ENCODE measurements at regions not wholly inside any gene's neighbourhood (a gene's known extent, or its start where the extent isn't known, plus 50 kb on each side); places are given as distances from the start of the nearest gene placed in this dataset.

DNA sequence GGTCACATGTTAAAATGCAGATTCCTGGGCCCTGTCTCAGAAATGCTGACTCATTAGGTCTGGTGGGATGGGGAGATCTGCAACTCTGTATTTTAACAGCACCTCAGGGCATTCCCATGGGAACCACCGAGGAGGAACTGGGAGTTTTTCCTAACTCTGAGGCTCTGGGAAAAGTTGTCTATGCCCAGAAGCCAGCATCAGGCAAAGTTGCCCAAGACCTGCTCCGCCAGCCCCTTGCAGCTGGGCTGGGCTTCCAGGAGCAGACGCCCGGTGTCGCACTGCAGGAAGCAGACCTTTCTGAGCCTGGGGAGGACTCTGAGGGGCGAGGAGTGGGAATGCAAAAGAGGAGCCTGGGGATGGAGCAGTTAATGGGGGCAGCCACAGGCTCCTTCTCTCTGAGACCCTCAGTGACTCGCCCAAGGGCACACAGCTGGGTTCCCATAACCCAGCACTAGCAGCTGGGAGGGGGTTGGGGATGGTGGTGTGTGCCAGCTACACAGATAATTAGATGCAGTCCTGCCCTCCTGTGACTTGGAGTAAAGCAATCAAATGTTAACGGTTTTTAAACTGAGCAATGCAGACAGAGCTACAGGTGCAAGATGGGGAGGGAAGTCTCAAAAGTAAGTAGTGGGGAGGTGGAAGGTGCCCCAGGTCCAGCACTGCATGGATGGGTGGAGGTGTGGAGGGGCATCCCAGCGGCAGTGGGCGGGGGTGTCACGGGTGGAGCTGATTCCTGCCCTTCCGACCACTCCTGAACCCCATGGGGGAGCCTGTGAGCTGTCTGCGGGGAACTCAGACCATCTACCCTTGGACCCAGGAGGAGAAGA is 100.4 kb downstream of the LSM3 start:
- TF ChIP-seq, protein P1, sequence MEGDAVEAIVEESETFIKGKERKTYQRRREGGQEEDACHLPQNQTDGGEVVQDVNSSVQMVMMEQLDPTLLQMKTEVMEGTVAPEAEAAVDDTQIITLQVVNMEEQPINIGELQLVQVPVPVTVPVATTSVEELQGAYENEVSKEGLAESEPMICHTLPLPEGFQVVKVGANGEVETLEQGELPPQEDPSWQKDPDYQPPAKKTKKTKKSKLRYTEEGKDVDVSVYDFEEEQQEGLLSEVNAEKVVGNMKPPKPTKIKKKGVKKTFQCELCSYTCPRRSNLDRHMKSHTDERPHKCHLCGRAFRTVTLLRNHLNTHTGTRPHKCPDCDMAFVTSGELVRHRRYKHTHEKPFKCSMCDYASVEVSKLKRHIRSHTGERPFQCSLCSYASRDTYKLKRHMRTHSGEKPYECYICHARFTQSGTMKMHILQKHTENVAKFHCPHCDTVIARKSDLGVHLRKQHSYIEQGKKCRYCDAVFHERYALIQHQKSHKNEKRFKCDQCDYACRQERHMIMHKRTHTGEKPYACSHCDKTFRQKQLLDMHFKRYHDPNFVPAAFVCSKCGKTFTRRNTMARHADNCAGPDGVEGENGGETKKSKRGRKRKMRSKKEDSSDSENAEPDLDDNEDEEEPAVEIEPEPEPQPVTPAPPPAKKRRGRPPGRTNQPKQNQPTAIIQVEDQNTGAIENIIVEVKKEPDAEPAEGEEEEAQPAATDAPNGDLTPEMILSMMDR (IDR thresholded peaks at IDR 0.05) = peak; percentile 13
- Mint-ChIP-seq H3K27me3 (ENCODE audit: unreplicated experiment) (no peaks in the 10 kb centered on the region), H3K4me3 (ENCODE audit: unreplicated experiment) (no peak overlapping the region), H3K36me3 (ENCODE audit: unreplicated experiment) (no peaks in the 10 kb centered on the region), H3K4me1 (ENCODE audit: unreplicated experiment) (peaks cover 18% of the 10 kb centered on the region), H3K9me3 (ENCODE audit: unreplicated experiment) (peaks cover 3% of the 10 kb centered on the region), H3K27ac (ENCODE audit: unreplicated experiment) (no peak overlapping the region)
- no peak for DNase-seq (ENCODE audit: extremely low spot score, unreplicated experiment)

DNA sequence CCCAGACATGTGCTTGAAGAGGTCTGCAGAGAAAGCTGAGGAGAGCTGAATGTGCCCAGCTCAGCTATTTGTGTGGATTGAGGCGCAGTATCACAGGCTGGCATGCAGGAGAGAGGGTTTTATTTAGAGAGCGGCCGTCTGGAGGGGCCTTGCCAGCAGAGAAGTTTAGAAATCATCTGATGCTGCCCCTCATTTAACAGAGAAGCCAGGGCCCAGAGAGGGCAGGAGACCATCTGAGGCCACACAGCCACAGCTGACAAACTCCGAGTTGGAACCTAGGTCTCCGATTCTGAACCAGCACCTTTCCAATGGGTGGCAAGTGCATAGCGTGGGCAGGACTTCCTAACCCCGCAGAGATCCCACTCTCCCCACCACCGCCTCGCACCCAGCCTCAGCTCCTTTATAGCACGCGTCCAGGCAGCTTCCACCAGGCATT is 101.0 kb downstream of the LSM3 start:
- Mint-ChIP-seq H3K36me3 (ENCODE audit: unreplicated experiment) (no peaks in the 10 kb centered on the region), H3K27ac (ENCODE audit: unreplicated experiment) (no peak overlapping the region), H3K4me1 (ENCODE audit: unreplicated experiment) (peaks cover 18% of the 10 kb centered on the region), H3K4me3 (ENCODE audit: unreplicated experiment) (no peak overlapping the region), H3K9me3 (ENCODE audit: unreplicated experiment) (peaks cover 3% of the 10 kb centered on the region), H3K27me3 (ENCODE audit: unreplicated experiment) (peaks cover under 1% of the 10 kb centered on the region)
- TF ChIP-seq, protein P1 (IDR thresholded peaks at IDR 0.05) = no peak
- no peak for DNase-seq (ENCODE audit: extremely low spot score, unreplicated experiment)

DNA sequence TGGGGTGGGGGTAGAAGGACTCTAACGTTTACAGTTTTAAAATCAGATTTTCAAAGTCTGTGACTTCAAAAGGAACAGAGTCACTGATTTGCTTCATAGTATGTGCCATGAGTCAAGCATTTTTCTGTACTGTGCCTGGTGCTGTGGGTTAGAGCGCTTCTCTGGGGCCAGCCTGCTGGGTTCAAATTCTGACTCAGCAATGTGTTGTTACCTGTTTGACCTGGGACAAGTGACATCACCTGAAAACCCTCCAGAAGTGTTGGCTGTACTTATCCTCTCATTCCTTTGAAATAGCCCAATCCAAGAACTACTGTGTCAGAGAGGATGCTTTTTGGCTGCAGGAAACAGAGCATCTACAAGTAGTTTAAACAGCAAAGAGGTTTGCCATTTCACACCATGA is 101.7 kb downstream of the LSM3 start:
- DNase-seq (ENCODE audit: extremely low spot score, unreplicated experiment) = no peak
- H3K36me3 Mint-ChIP-seq (ENCODE audit: unreplicated experiment) = no peaks in the 10 kb centered on the region
- TF ChIP-seq, protein P1 (IDR thresholded peaks at IDR 0.05) = no peak
- H3K4me1 Mint-ChIP-seq (ENCODE audit: unreplicated experiment) = peaks cover 18% of the 10 kb centered on the region
- no peak overlapping the region for H3K27ac Mint-ChIP-seq (ENCODE audit: unreplicated experiment)
- H3K9me3 Mint-ChIP-seq (ENCODE audit: unreplicated experiment) = peaks cover 3% of the 10 kb centered on the region
- H3K4me3 Mint-ChIP-seq (ENCODE audit: unreplicated experiment) = no peak overlapping the region
- H3K27me3 Mint-ChIP-seq (ENCODE audit: unreplicated experiment) = peaks cover 6% of the 10 kb centered on the region

DNA sequence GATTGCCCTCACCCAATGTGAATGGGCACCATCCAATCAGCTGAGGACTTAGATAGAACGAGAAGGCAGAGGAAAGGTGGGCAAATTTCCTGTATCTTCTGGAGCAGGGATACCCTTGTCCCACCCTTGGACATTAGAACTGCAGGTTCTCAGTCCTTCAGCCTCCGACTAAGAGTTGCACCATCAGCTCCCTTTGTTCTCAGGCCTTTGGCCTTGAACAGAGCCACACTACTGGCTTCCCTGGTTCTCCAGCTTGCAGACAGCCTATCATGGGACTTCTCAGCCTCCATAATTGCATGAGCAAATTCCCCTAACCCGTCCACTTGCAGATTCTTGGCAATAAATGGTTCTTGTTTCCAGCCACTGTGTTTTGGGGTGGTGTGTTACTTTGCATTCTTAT is 102.4 kb downstream of the LSM3 start:
- Mint-ChIP-seq H3K36me3 (ENCODE audit: unreplicated experiment) (no peaks in the 10 kb centered on the region), H3K9me3 (ENCODE audit: unreplicated experiment) (peaks cover 3% of the 10 kb centered on the region), H3K27me3 (ENCODE audit: unreplicated experiment) (peaks cover 6% of the 10 kb centered on the region), H3K4me3 (ENCODE audit: unreplicated experiment) (no peak overlapping the region), H3K27ac (ENCODE audit: unreplicated experiment) (no peak overlapping the region), H3K4me1 (ENCODE audit: unreplicated experiment) (peaks cover 15% of the 10 kb centered on the region)
- DNase-seq (ENCODE audit: extremely low spot score, unreplicated experiment) = no peak
- TF ChIP-seq, protein P1 (IDR thresholded peaks at IDR 0.05) = no peak

DNA sequence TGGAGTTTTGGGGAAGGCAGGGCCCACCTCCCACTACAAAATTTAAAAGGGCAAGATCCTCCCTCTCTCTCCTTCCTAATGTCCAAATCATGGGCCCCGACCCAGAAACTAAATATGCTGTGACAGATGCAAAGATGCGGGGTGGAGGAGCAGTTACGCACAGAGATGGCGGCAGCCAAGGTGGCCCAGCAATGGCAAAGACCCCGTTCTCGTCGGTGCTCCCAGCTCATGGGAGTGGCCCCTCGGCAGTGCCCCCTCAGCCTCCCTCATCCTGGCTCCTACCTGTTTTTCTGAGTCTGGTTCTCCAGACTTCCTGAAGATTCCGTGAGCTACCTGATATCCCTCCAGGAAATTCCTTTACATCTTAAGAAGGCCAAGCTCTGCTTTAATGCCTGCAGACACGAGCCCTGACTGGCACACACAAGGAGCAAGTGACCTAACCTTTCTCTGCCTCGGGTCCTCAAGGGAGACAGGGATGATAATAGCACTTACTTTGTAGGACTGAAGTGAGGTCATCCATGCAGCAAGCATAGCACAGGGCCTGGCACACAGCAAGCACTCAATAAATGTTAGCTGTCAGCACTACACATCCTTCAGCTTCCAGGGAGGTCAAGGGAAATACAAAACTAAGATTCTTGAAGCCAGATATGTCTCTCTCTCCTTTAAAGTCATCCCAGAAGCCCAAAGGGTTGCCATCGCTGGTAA is 103.5 kb downstream of the LSM3 start:
- Mint-ChIP-seq H3K9me3 (ENCODE audit: unreplicated experiment) (peaks cover 3% of the 10 kb centered on the region), H3K4me1 (ENCODE audit: unreplicated experiment) (peaks cover 14% of the 10 kb centered on the region), H3K27ac (ENCODE audit: unreplicated experiment) (no peak overlapping the region), H3K4me3 (ENCODE audit: unreplicated experiment) (no peak overlapping the region), H3K36me3 (ENCODE audit: unreplicated experiment) (no peaks in the 10 kb centered on the region), H3K27me3 (ENCODE audit: unreplicated experiment) (peaks cover 6% of the 10 kb centered on the region)
- TF ChIP-seq, protein P1 (IDR thresholded peaks at IDR 0.05) = no peak
- no peak for DNase-seq (ENCODE audit: extremely low spot score, unreplicated experiment)

Measured in osteocyte (in vitro differentiated cells).